Mucosa of rectum (tissue), 2 donors: ENCODE measurements at regions not wholly inside any gene's neighbourhood (a gene's known extent, or its start where the extent isn't known, plus 50 kb on each side); places are given as distances from the start of the nearest gene placed in this dataset.
A peak's percentile ranks its signal among the peaks of the same experiment; 100 is the strongest.

Source experiments
- H3K27ac ChIP-seq, 2 donors: one replicate each; pipeline ENCODE4 v1.7.0; 2013; ENCODE audit warnings: inconsistent platforms in 2 of 2, low read depth in 2 of 2, low read length in 2 of 2
- H3K27me3 ChIP-seq, 2 donors: one replicate each; pipeline ENCODE4 v1.7.0; 2013; ENCODE audit warnings: low read length in 2 of 2; ENCODE audit not compliant: control insufficient read depth in 2 of 2, insufficient read depth in 2 of 2
- H3K36me3 ChIP-seq, 2 donors: one replicate each; pipeline ENCODE4 v1.7.0; 2013; ENCODE audit warnings: low read length in 2 of 2; ENCODE audit not compliant: control insufficient read depth in 2 of 2, insufficient read depth in 2 of 2
- H3K4me1 ChIP-seq, 2 donors: one replicate each; pipeline ENCODE4 v1.7.0; 2013; ENCODE audit warnings: low read length in 2 of 2, mild to moderate bottlenecking in 1 of 2; ENCODE audit not compliant: control insufficient read depth in 2 of 2, insufficient read depth in 2 of 2
- H3K4me3 ChIP-seq, 2 donors: one replicate each; pipeline ENCODE4 v1.7.0; 2013; ENCODE audit warnings: low read length in 2 of 2
- H3K9ac ChIP-seq, 2 donors: one replicate each; pipeline ENCODE4 v1.7.0; 2013; ENCODE audit warnings: low read length in 2 of 2, low read depth in 1 of 2, mild to moderate bottlenecking in 1 of 2
- H3K9me3 ChIP-seq, 2 donors: one replicate each; pipeline ENCODE4 v1.7.0; 2013; ENCODE audit warnings: low read length in 2 of 2; ENCODE audit not compliant: control insufficient read depth in 2 of 2
- donor health status: healthy.
- donor health status: Normal muscosa, but diverticular disease.

- Histone ChIP-seq H3K36me3 (no peaks in the 10 kb centered on the region), H3K9ac (no peak overlapping the region), H3K9me3 (no peaks in the 10 kb centered on the region), H3K27ac (peak overlapping the region in 1 of 2 donors; percentile 35), H3K4me3 (no peak overlapping the region), H3K27me3 (no peaks in the 10 kb centered on the region), H3K4me1 (peaks cover 0 to 4% of the 10 kb centered on the region in 2 donors)
These were observed 211.0 kb upstream of the USP24 start for GRCh38 chr1:55426156-55426555.

GRCh38 chr1:55425310-55425930, 210.3 kb upstream of the USP24 start:
- Histone ChIP-seq H3K9ac (no peak overlapping the region), H3K27me3 (no peaks in the 10 kb centered on the region), H3K36me3 (no peaks in the 10 kb centered on the region), H3K4me1 (peaks cover 0 to 4% of the 10 kb centered on the region in 2 donors), H3K9me3 (no peaks in the 10 kb centered on the region), H3K27ac (no peak overlapping the region), H3K4me3 (no peak overlapping the region)

GRCh38 chr1:55423376-55423775, 208.2 kb upstream of the USP24 start:
- Histone ChIP-seq H3K27ac (peak overlapping the region; percentile 39 to 51), H3K4me1 (no peaks in the 10 kb centered on the region), H3K36me3 (no peaks in the 10 kb centered on the region), H3K9ac (no peak overlapping the region), H3K4me3 (no peak overlapping the region), H3K9me3 (no peaks in the 10 kb centered on the region), H3K27me3 (no peaks in the 10 kb centered on the region)

- Histone ChIP-seq H3K36me3 (no peaks in the 10 kb centered on the region), H3K9ac (no peak overlapping the region), H3K9me3 (no peaks in the 10 kb centered on the region), H3K4me3 (no peak overlapping the region), H3K27ac (no peak overlapping the region), H3K4me1 (no peaks in the 10 kb centered on the region), H3K27me3 (no peaks in the 10 kb centered on the region)
These were observed 206.0 kb upstream of the USP24 start for GRCh38 chr1:55420929-55421716.

GRCh38 chr1:55420026-55420425, 204.9 kb upstream of the USP24 start:
- Histone ChIP-seq H3K36me3 (no peaks in the 10 kb centered on the region), H3K9ac (no peak overlapping the region), H3K4me1 (no peaks in the 10 kb centered on the region), H3K27ac (no peak overlapping the region), H3K9me3 (no peaks in the 10 kb centered on the region), H3K4me3 (no peak overlapping the region), H3K27me3 (no peaks in the 10 kb centered on the region)

GRCh38 chr1:55418208-55419000, 203.2 kb upstream of the USP24 start:
- no peaks in the 10 kb centered on the region for H3K27me3 ChIP-seq
- H3K9ac ChIP-seq, result no peak overlapping the region
- H3K4me3 ChIP-seq, result no peak overlapping the region
- no peaks in the 10 kb centered on the region for H3K36me3 ChIP-seq
- no peak overlapping the region for H3K27ac ChIP-seq
- H3K4me1 ChIP-seq, result no peaks in the 10 kb centered on the region
- H3K9me3 ChIP-seq, result no peaks in the 10 kb centered on the region

- Histone ChIP-seq H3K27me3 (no peaks in the 10 kb centered on the region), H3K36me3 (no peaks in the 10 kb centered on the region), H3K4me1 (no peaks in the 10 kb centered on the region), H3K9ac (no peak overlapping the region), H3K4me3 (no peak overlapping the region), H3K27ac (no peak overlapping the region), H3K9me3 (no peaks in the 10 kb centered on the region)
These were observed 201.1 kb upstream of the USP24 start for GRCh38 chr1:55416164-55416842.

- H3K9me3 ChIP-seq, result no peaks in the 10 kb centered on the region
- H3K27ac ChIP-seq, result no peak overlapping the region
- H3K4me1 ChIP-seq, result no peaks in the 10 kb centered on the region
- no peak overlapping the region for H3K4me3 ChIP-seq
- H3K27me3 ChIP-seq, result no peaks in the 10 kb centered on the region
- no peaks in the 10 kb centered on the region for H3K36me3 ChIP-seq
- H3K9ac ChIP-seq, result no peak overlapping the region
These were observed 198.1 kb upstream of the USP24 start for GRCh38 chr1:55413286-55413685.

- H3K9ac ChIP-seq, result no peak overlapping the region
- H3K27ac ChIP-seq, result no peak overlapping the region
- H3K4me3 ChIP-seq, result no peak overlapping the region
- H3K4me1 ChIP-seq, result no peaks in the 10 kb centered on the region
- H3K27me3 ChIP-seq, result no peaks in the 10 kb centered on the region
- H3K9me3 ChIP-seq, result no peaks in the 10 kb centered on the region
- H3K36me3 ChIP-seq, result no peaks in the 10 kb centered on the region
These were observed 196.9 kb upstream of the USP24 start for GRCh38 chr1:55412060-55412459.
